HG03097 (cell line): ENCODE measurements at regions not wholly inside any gene's neighbourhood (a gene's known extent, or its start where the extent isn't known, plus 50 kb on each side); places are given as distances from the start of the nearest gene placed in this dataset.

ENCODE experiments used
- ATAC-seq: cut with Tn5 transposase; IDR thresholded peaks from one replicate; pipeline ENCODE4 v1.9.1; 2021; ENCODE audit not compliant: unreplicated experiment, low FRiP score

GRCh38 chr18:23341383-23341782 is 111.7 kb upstream of the RIOK3 start:
- no peak for ATAC-seq

DNA sequence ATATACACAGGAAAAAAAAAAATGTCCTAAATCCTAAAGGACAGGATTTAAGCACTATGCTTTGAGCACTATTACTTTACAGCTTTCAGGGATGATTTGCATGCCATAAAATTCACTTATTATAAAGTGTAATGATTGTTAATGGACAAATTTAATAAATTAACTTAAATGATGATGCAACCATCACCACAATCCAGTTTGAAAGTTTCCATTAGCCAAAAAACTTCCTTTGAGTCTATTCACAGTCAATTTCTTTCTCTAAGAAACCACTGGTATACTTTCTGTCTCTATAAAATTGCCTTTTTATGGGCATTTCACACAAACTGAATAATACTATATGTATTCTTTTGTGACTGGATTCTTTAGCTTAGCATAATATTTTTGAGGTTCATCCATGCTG is 111.1 kb upstream of the RIOK3 start:
- ATAC-seq, result no peak

DNA sequence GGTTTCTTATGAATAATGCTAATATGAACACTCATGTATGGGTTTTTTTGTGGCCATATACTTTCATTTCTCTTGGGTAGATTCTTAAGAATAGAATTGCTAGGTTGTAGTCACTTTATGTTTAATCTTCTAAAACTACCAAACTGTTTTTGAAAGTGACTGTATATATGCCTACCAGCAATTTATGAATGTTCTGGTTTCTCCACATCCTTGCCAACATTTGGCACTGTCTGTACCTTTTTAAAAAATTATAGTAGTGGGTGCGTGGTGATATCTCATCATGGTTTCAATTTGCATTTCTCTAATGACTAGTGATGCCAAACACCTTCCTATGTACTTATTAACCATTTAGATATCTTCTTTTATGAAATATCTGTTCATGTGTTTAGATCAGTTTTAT is 110.6 kb upstream of the RIOK3 start:
- no peak for ATAC-seq

- no peak for ATAC-seq
Measured at GRCh38 chr18:23350188-23350587, 102.9 kb upstream of the RIOK3 start.

DNA sequence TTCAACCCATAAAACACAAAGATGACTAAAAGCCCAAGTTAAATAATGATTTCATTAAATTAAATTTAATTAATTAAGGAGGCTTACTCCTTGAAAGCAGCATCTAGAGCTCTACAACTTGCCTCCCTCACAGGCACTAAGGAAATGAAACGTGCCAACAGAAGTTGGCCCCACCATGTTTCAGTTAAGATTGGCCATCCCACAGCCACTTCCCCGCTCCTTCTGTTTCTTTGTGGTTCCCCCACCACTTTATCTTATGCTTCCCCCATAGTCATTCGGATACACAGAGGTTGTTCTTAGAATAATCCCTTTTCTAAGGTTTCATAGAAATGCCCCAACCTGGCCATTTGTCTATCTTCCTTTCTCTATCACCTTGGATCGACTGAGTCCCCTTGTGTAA is 101.6 kb upstream of the RIOK3 start:
- ATAC-seq, result no peak

- ATAC-seq, result no peak
Measured at GRCh38 chr18:23352042-23352441, 101.0 kb upstream of the RIOK3 start.

DNA sequence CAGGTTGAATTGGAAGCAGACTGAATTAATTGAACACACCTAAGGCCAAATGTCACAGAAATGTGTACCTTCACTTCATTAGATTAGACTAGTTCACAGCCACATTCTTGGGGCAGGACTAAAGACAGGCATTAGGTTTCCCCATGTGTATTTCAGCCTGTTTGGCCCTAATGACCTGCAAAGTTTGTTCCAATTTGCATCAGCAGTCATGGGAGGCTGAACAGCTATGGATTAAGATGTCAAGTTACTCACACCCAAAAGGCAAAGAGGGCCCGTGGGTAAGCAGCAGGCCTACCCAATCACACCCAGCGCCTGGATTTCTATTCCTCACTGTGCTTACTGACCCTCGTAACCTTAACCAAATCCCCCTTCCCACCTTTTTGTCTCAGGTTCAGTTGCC is 99.6 kb upstream of the RIOK3 start:
- ATAC-seq, result no peak

DNA sequence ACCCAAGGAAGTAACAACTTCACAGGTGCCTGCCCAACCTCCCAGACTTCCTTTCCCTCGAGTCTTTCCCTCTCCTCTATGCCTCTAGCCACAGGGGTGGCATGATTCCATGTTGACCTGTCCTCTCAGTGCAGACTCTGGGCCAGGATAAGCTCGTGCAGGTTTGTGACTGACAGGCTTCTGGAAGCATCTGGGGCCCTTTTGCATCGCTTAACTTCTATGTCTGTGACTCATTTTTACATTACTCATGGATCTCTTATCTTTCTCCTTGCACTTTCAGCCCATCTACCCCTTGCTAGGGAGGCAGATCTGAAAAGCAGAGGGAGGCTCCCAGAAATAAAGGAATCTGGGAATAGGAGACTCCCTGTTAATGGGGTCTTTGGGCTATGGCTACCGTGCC is 98.5 kb upstream of the RIOK3 start:
- ATAC-seq, result no peak

GRCh38 chr18:23355206-23355605 is 97.9 kb upstream of the RIOK3 start:
- no peak for ATAC-seq

DNA sequence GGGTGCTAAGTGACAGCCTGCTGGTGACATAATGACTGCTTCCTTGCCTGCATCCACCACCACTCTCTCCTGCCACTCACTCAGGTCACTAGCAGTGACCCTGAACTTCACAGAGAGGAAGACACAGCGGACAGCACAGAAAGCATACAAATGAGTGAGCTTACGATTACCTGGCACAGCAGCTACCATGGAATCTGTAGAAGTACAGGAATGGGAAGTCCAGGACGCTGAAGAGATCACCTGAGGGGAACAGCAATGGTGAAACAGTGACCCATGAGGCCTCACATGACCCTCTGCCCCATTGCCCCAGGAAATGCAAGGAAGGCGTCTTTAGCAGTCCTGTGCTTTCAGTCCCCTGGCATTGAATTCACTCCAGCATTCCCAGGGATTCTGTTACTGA is 96.7 kb upstream of the RIOK3 start:
- ATAC-seq, result no peak

GRCh38 chr18:23356915-23357601 is 96.0 kb upstream of the RIOK3 start:
- no peak for ATAC-seq

GRCh38 chr18:23357996-23358594 is 95.0 kb upstream of the RIOK3 start:
- no peak for ATAC-seq

DNA sequence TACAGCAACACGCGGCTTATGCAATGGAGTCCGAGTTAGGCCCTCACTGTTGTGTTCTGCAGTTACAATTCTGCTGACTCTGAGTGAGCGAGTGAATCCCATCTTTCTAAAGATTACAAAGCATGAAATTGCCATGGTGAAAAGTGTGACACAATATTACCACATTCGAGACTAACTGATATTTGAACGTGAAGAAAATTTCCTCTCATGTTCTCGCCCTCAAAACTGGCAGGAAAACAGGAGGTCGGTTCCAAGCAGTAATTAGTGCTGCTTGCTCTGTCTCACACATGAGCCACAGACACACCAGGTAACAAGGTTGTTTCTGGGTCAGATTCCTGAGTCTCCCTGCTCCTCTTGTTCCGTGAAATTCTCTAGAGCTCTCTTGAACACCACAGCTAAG is 93.7 kb upstream of the RIOK3 start:
- ATAC-seq, result no peak

DNA sequence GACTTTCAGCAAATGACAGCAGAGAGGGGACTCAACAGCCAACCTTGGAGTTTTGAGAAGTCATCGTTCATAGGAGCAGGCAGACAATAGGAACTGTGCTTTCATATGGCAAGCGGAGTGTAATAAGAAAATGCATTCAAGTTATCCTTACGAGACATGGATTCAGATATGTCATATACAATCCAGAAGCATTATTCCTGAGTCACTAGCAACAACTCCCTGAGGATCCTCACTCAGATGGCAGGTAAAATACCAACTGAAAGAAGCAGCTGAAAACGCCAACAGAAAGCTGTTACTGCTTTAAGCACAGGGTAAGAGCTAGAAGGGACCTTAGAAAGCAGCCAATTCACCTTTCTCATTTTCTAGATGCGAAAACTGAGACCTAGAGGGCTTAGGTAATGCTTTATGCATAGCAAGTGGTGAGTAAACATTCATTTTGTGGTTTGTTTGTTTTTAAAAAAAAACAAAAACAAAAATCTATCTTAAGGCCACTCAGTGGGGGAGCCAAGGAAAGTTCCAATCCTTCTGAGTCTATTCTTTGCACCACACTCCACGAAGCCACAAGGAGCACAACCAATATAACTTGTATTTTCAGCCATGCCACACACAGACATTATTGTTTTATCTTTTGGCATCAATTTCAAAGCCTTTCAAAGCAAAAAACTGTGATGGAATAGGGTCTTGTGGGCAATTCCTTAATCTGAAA is 89.1 kb upstream of the RIOK3 start:
- ATAC-seq, result no peak

- no peak for ATAC-seq
Measured at GRCh38 chr18:23365602-23366001, 87.5 kb upstream of the RIOK3 start.

DNA sequence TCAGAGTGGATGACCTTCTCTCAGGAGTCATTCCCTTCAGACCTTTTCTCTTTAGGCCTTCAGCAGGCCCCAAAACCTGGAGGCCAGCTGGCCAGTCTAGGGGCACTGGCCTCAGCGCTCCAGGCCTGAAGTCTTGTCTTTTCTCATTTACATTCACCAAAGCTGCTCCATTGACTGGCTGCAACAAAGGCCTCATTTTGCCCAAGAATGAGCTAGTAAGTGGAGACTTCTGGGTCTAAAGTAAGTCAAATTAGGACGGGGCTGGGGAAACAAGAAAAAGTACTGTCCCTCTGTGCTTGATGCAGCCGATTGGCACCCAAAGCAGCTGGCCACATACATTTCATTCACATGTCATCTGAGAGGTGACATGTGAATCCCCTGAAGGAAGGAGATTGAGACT is 83.8 kb upstream of the RIOK3 start:
- no peak for ATAC-seq

- no peak for ATAC-seq
Measured at GRCh38 chr18:23373570-23373969, 79.5 kb upstream of the RIOK3 start.

- ATAC-seq, result no peak
Measured at GRCh38 chr18:23377669-23378301, 75.3 kb upstream of the RIOK3 start.

DNA sequence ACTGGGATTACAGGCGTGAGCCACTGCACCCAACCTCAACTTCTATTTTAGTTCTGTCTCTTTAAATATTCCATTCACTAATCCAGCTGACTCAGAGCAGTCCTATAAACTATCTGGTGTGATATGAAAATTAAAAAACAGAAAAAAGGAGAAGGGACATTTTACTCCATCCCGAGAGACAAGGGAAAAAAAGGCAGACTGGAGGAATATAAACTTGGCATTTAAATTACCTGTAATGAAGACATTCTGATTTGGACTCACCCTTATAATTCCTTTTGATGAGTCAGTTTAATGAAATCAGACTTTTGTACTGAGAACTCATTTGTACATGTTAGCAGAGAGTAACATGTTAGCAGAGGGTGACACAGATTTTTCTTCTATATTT is 74.8 kb upstream of the RIOK3 start:
- no peak for ATAC-seq

DNA sequence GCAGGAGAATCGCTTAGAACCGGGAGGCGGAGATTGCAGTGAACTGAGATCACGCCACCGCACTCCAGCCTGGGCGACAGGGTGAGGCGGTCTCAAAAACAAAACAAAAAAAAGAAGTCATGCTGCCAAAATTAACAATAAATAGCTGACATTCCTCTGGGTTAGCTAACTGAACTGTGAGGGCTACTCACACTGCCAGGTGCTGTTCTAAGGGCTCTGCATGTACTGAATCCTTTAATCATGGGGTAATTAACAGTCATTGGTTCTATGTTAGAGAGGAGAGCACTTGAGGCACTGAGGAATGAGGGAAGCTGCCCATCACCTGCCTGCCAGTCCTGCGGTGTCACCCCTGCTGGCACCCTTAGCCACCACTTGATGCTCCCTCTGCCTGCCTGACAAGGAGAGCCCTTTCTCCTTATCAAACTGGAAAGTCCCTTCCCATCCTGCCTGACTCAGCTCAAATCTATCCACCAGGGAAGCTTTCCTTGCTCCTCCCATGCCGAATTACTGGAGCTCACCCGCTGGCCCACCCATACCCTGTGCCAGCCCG is 73.0 kb upstream of the RIOK3 start:
- ATAC-seq, result no peak

DNA sequence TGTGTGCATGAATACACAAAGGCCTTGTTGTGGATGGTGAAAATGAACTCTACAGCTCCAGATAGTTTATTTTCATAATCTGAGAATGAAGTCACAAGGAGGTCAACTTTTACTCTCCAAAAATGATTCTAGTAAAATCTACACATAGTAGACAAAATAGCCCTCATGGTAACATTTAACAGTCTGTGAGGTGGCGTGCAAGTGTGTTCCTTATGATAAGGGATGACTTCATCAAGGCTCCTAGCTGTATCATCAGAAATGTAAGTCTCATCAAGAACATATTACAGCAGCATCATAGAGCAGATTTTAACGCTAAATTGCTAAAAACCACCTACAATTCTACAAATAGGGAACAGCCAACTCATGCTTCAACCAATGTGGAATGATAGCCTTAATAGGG is 72.3 kb upstream of the RIOK3 start:
- ATAC-seq, result no peak
